NCI-H1930 (cell line): ENCODE measurements at regions not wholly inside any gene's neighbourhood (a gene's known extent, or its start where the extent isn't known, plus 50 kb on each side); places are given as distances from the start of the nearest gene placed in this dataset.

Experiments
- DNase-seq, 2 experiments: peaks; one replicate each; lab custom pipeline; 2025; lab: John Stamatoyannopoulos, UW

- no peak for DNase-seq
Observed at GRCh38 chr1:199283794-199284193, 645.0 kb downstream of the PTPRC start.

DNA sequence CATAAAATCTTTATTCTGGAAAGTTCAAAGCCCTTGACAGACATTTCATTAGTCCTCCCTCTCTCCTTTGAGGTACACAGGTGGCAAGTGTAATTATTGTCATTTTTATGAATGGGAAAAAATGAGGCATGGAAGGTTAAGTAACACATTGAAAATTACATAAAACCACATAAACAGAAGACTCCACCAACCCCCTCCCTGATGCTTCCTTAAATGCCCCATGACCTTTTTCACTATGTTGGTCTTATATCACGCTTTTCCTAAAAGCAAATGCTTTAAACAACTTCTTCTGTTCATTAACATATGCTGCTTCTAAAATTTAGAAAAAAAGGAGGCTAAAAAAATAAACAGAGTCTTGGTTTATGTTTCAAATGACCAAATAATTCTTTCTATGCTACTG lies 648.4 kb downstream of the PTPRC start:
- no peak for DNase-seq

DNA sequence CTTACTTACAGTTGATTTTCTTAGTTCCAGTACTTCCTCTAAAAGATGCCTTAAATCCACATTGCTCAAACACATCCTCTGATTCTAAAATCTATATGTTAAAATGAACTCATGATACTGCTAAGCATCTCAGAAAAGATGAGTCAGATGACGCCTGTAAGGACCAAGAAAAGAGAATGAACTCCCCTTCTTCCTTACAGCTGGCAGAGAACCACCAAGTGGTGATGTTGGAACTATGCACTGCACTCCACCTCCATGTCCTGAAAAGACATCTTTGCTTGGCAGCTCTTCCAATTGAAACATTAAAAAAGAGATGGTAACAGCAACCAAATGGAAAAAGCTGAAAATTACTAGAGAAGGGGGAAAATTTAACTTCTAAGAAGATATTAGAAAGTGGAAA lies 648.8 kb downstream of the PTPRC start:
- DNase-seq = no peak

DNA sequence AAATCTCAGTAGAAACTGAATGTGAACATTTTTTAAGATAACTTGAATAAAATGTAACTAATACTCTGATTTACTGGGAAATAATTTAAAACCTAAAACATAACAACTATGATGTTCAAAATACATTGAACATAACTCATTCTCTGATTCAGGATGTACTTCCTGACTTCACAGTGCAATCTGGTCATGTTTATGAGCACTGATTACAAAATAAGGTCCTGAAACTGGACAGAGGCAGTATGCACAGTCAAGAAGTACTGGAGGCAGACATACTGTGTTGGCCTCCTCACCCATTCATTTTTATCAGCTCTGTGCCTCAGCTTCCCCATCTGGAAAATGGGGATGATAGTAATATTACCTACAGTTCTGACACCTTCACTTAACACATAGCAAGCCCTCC lies 651.3 kb downstream of the PTPRC start:
- no peak for DNase-seq

GRCh38 chr1:199291022-199291740 lies 652.3 kb downstream of the PTPRC start:
- DNase-seq = no peak

DNA sequence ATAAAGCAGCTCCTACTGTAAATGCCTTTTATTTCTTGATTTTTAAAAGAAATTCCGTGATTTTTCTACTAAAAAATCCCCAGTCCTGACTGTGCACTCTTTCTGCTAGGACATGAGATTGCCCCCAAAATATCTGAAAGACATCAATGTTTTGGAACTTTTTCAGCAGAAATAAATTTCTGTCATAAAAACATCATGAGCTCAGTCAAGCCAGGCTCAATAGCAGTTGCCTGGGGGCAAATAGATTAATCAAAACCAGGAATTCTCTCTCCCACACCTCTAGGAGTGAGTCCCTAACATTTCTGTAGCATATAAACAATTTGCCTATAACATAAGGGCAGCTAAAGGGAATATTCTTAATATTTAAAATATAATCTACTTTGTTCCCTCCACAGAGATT lies 654.1 kb downstream of the PTPRC start:
- no peak for DNase-seq

- no peak for DNase-seq
Observed at GRCh38 chr1:199295107-199295506, 656.3 kb downstream of the PTPRC start.

- DNase-seq = no peak
Observed at GRCh38 chr1:199297174-199297573, 658.3 kb downstream of the PTPRC start.

GRCh38 chr1:199297887-199298286 lies 659.0 kb downstream of the PTPRC start:
- no peak for DNase-seq

DNA sequence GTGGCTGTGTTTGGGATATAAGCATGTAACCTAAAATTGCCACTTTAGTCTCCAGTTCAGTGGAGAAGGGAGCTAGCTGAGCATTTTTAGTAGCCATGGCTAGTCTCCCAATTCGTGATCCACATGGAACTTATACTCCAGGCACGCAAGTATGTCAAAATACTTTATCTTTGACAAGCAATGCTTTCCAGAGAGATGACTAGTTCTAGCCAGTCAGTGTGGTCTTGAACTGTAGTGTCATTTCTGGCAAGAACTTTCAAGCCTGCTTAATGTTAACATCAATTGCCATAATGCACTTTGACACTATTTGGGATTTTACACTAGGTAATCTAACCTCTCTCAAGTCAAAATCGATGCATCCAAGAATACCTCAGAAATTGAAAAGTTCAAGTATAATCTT lies 660.0 kb downstream of the PTPRC start:
- DNase-seq = no peak

GRCh38 chr1:199301472-199302217 lies 662.8 kb downstream of the PTPRC start:
- no peak for DNase-seq

- no peak for DNase-seq
Observed at GRCh38 chr1:199302554-199302953, 663.7 kb downstream of the PTPRC start.

DNA sequence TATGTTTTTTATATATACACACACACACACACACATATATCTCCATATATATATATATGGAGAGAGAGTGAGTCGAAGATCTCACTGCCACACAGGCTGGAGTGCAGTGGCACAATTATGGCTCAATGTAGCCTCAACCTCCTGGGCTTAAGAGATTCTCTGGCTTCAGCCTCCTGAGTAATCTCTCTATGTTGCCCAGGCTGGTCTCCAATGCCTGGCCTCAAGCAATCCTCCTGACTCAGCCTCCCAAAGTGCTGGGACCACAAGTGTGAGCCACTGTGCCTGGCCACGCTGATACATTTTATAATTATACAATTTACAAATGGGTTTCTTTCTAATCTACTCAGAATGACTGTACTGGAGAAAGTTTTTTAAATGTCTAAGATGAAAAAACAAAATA lies 664.2 kb downstream of the PTPRC start:
- DNase-seq = no peak

DNA sequence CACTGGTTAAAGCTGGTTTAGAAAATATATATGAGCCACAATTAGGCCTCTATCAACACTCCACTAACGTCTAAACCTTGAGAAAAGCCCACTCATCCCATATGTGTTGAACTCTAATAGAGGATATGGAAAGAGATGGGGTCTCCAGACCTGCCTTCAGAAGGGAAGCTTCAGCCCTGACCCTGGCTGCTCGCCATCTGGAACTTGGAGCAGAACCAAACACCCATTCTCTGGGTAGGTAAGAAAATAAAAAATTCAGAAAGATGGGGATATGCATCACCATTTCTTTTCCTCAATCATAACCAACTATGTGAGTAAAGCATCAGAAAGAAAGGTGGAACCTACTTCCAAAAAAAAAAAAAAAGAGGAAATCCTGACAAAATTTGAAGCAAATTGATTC lies 666.2 kb downstream of the PTPRC start:
- no peak for DNase-seq

DNA sequence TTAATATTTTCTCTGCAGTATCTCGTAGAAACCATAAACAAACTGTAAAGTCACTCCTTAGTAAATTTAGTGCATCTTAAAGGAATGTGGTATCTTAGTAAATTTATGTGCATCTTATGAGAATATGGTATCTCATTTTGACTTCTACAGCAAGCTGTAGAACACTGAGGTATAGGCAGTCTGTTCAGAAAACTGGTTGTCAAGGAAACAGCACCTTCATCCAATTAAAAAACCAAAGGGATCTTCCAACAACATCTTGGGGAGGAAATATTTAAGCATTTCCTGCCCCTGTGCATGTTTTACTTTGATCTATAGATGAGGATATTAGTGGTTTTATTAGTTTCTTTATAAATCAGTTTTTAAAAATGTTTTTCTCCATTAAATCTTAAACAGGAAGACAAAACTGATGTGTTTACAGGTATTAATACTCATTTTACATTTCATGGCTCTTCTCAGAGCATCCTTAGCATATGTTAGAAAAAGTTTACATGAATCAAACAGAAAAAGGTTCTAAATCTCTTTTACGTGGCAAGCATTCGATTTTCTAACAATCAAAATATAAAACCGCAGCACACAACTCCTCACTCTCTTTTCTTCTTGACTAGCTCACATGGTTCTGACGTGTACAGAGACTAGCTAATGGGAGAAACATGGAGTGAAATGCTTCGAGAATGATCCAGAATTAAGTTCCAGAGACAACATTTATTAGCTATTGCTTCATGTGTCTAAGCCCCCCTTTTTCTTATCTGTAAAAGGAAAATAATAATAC lies 668.8 kb downstream of the PTPRC start:
- no peak for DNase-seq

GRCh38 chr1:199308349-199308846 lies 669.6 kb downstream of the PTPRC start:
- DNase-seq = no peak

GRCh38 chr1:199310708-199311107 lies 671.9 kb downstream of the PTPRC start:
- DNase-seq = no peak

DNA sequence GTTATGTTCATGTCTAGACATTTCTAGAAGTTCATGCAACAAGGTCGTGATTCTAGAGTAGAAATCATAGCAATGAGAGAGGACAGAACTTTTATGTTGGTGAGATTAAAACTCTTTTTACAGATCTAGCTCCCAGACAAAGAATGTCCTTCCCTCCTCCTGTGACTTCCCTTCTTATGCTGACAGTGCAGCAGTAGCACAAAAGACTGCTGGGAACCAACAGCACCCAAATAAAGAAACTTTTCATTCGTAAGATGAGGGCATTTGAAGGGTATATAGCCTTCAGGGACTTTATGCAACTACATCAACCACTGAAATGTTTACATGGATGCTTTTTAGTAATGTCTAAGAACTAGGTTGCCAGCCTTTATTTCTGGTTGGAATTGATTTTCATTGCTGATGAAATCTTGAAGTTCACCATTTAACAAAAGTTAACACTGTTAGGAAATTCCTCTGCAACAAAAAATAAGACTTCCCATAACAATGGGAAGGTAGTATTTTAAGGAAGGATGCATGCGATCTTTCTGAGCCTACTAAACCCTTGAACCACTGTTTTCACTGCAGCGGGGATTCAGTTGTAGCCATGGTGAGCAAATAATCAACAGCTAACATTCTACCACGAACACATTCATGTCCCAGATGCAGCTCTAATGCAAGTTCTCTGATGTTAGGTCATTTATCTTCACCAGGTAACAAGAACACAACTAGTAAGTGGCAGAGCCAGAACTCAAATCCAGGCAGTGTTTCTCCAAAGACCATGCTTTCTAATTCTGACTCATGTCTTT lies 672.8 kb downstream of the PTPRC start:
- no peak for DNase-seq

GRCh38 chr1:199312626-199313025 lies 673.8 kb downstream of the PTPRC start:
- DNase-seq = no peak

DNA sequence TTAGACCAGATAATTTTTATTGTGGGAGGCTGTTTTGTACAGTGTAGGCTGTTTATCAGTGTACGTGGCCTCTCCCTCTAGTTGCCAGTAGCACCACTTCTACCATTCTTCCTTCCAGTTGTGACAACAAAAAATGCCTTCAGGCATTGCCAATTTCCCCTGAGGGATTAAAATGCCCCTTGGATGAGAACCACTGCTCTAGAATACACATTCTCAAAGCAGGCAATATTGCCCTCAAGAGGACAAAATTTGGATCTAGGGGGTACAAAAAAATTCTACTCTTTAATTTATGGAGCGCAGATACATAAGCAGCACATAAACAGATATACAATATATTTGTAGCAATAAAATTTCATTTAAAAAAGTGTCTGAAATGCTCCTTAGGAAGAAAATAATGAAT lies 674.6 kb downstream of the PTPRC start:
- no peak for DNase-seq

GRCh38 chr1:199319341-199319740 lies 680.5 kb downstream of the PTPRC start:
- DNase-seq = no peak

DNA sequence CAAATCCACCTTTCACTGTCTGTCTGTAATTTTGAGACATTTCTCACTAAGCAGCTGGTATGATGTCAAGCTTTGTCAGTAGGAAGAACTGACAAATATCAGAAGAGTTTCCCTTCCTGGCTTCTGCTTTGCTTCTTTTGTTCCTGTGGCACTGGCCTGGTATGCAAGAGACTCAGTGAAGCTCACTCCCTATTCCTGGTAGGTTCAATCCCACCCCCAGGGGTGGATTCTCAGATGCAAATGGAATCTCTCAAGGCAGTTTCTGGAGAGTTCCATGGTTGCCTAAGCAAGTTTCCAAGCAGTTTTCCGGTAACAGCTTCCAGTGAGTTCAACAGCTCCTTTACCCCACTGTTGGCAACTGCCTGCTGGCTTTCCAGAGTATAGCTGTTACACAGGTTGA lies 683.4 kb downstream of the PTPRC start:
- no peak for DNase-seq
